ENCODE measurements at regions not wholly inside any gene's neighbourhood (a gene's known extent, or its start where the extent isn't known, plus 50 kb on each side); places are given as distances from the start of the nearest gene placed in this dataset.

GRCh38 chr14:103250874-103251273 is 83.2 kb upstream of the EIF5 start (continued):
- TF ChIP-seq CTCF (IDR thresholded peaks at IDR 0.05; ENCODE audit: control extremely low read depth in 1 of 3, insufficient read depth in 1 of 3, low read depth in 1 of 3, low read length in 3 of 3): no peak
- TF ChIP-seq CHD7 (IDR thresholded peaks at IDR 0.05; ENCODE audit: insufficient replicate concordance, low read length): no peak
- no peak for TF ChIP-seq GABPA (IDR thresholded peaks at IDR 0.05; ENCODE audit: borderline replicate concordance, insufficient read depth, low read length)
- no peak for TF ChIP-seq USF2 (IDR thresholded peaks at IDR 0.05; ENCODE audit: low read length)
- TF ChIP-seq YY1 (IDR thresholded peaks at IDR 0.05; ENCODE audit: low read depth, low read length): no peak
- no peak for TF ChIP-seq ATF3 (IDR thresholded peaks at IDR 0.05; ENCODE audit: insufficient read depth, low read depth, low read length)
- no peak for TF ChIP-seq JUND (IDR thresholded peaks at IDR 0.05; ENCODE audit: low read length)
- no peak for TF ChIP-seq CBX8 (IDR thresholded peaks at IDR 0.05; ENCODE audit: borderline replicate concordance, low read depth, low read length)
